Panc1 (cell line): ENCODE measurements at regions not wholly inside any gene's neighbourhood (a gene's known extent, or its start where the extent isn't known, plus 50 kb on each side); places are given as distances from the start of the nearest gene placed in this dataset.

Source experiments
- CTCF ChIP-seq: fragments of 450-650 bp; IDR thresholded peaks from 2 replicates; pipeline ENCODE4 v1.5.1; 2017; ENCODE audit warnings: mild to moderate bottlenecking
- POLR2AphosphoS5 ChIP-seq: IDR thresholded peaks from 2 replicates; pipeline ENCODE4 v1.6.1; 2012; ENCODE audit warnings: mild to moderate bottlenecking, low read depth, low read length, moderate library complexity
- REST ChIP-seq, 2 experiments: IDR thresholded peaks; 2 replicates each; pipeline ENCODE4 v1.6.1; 2011 to 2012; ENCODE audit warnings: low read depth in 2 of 2, control low read depth in 1 of 2, low read length in 1 of 2, mild to moderate bottlenecking in 1 of 2, moderate library complexity in 1 of 2; ENCODE audit not compliant: insufficient read depth in 1 of 2
- SIN3A ChIP-seq: IDR thresholded peaks from 2 replicates; pipeline ENCODE4 v1.6.1; 2012; ENCODE audit warnings: low read depth, mild to moderate bottlenecking, low read length, moderate library complexity, borderline replicate concordance; ENCODE audit not compliant: insufficient read depth
- TCF7L2 ChIP-seq: IDR thresholded peaks from 2 replicates; pipeline ENCODE4 v1.6.1; 2011; ENCODE audit warnings: mild to moderate bottlenecking, low read depth, low read length, inconsistent platforms

- no peak for TF ChIP-seq CTCF
- TF ChIP-seq POLR2AphosphoS5: no peak
- no peak for TF ChIP-seq REST (IDR thresholded peaks at IDR 0.05; ENCODE audit: insufficient read depth in 1 of 2, low read depth in 2 of 2, low read length in 1 of 2)
- TF ChIP-seq TCF7L2: no peak
- TF ChIP-seq SIN3A: no peak
Measured at GRCh38 chr13:111612886-111613285, 292.4 kb downstream of the TEX29 start.
